K562 (cell line): ENCODE measurements at regions not wholly inside any gene's neighbourhood (a gene's known extent, or its start where the extent isn't known, plus 50 kb on each side); places are given as distances from the start of the nearest gene placed in this dataset.

Source experiments
- ATAC-seq: fragments of 200-7000 bp; cut with Tn5 transposase; 3 replicates; pipeline ENCODE4 v1.9.1; 2020; ENCODE audit warnings: moderate library complexity
- BruUV-seq: library from RNA; stranded (reverse); fragments of 400-500 nt; replicated peaks from 2 replicates; lab custom pipeline; 2021; lab: Mats Ljungman, UMichigan
- CTCF ChIA-PET: fragments of 300-600 bp; formaldehyde crosslinking; extraction: SDS; loops from one replicate; lab custom pipeline; 2021; ENCODE audit warnings: low intra/inter-chr PET ratio; lab: Yijun Ruan, JAX
- POLR2A ChIA-PET: fragments of 300-600, 350-650 bp; sonication (Branson Sonifier 250); formaldehyde crosslinking; extraction: SDS; loops from one replicate; lab custom pipeline; 2021; ENCODE audit warnings: antibody characterized with exemption, inconsistent platforms; lab: Yijun Ruan, JAX
- DNase-seq, 4 experiments: peaks; one replicate each; pipeline versions ENCODE4 v3.0.0 to v3.0.0-alpha.2; 2011 to 2018; ENCODE audit warnings: low spot score in 3 of 4, mixed read lengths in 3 of 4; ENCODE audit errors: extremely low read depth in 1 of 4
- FAIRE-seq: peaks from 2 replicates; lab custom pipeline; 2011; peaks lifted over from hg19 to GRCh38; lab: Jason Lieb, UNC
- H2AFZ ChIP-seq: 2 replicates; pipeline ENCODE4 v1.6.0; 2011; ENCODE audit warnings: low read depth, low read length, control low read depth, inconsistent platforms
- H3K27ac ChIP-seq: fragments of 200-600 bp; 3 replicates; pipeline ENCODE4 v1.8.0; 2011; ENCODE audit warnings: low read depth, mild to moderate bottlenecking, control low read depth, inconsistent platforms, low read length, moderate library complexity, mixed read lengths; ENCODE audit errors: extremely low read depth
- H3K27me3 ChIP-seq, 2 experiments: fragments of 300-600 bp in 1 of 2; 2 replicates in 1 of 2; 3 replicates in 1 of 2; pipeline versions ENCODE4 v1.6.0 to v1.8.0; 2011; ENCODE audit warnings: inconsistent platforms in 2 of 2, low read length in 2 of 2, mild to moderate bottlenecking in 1 of 2, mixed read lengths in 1 of 2, moderate library complexity in 1 of 2; ENCODE audit not compliant: control insufficient read depth in 2 of 2, insufficient read depth in 2 of 2
- H3K36me3 ChIP-seq: fragments of 300-600 bp; 3 replicates; pipeline ENCODE4 v1.8.0; 2011; ENCODE audit warnings: mild to moderate bottlenecking, low read length, inconsistent platforms; ENCODE audit not compliant: control insufficient read depth, insufficient read depth
- H3K4me1 ChIP-seq, 2 experiments: fragments of 200-600 bp in 1 of 2; replicated peaks in 1 of 2; 2 replicates in 1 of 2; 3 replicates in 1 of 2; pipeline versions ENCODE4 v1.5.1 to v1.8.0; 2011; ENCODE audit warnings: inconsistent platforms in 2 of 2, low read length in 2 of 2, mild to moderate bottlenecking in 1 of 2, mixed read lengths in 1 of 2, moderate library complexity in 1 of 2; ENCODE audit not compliant: control insufficient read depth in 2 of 2, insufficient read depth in 2 of 2
- H3K4me2 ChIP-seq: 2 replicates; pipeline ENCODE4 v1.6.1; 2011; ENCODE audit warnings: low read length, control low read depth, inconsistent platforms, mixed read lengths; ENCODE audit not compliant: insufficient read depth
- H3K4me3 ChIP-seq: fragments of 200-600 bp; sonication (generic), shearing (Covaris generic); 2 replicates; pipeline ENCODE4 v1.5.1; 2016; ENCODE audit warnings: control low read depth, inconsistent platforms
- H3K79me2 ChIP-seq: fragments of 200-600 bp; 3 replicates; pipeline ENCODE4 v1.8.0; 2011; ENCODE audit warnings: low read length, inconsistent platforms; ENCODE audit not compliant: control insufficient read depth, insufficient read depth
- H3K9ac ChIP-seq, 2 experiments: 2 replicates each; pipeline versions ENCODE4 v1.6.0 to v1.6.1; 2011; ENCODE audit warnings: low read depth in 2 of 2, low read length in 2 of 2, control low read depth in 1 of 2, inconsistent platforms in 1 of 2, mild to moderate bottlenecking in 1 of 2, mixed read lengths in 1 of 2; ENCODE audit not compliant: insufficient read depth in 1 of 2
- H3K9me1 ChIP-seq: one replicate; pipeline ENCODE4 v1.6.0; 2011; ENCODE audit warnings: inconsistent platforms, mild to moderate bottlenecking, low read length, moderate library complexity; ENCODE audit not compliant: control insufficient read depth, insufficient read depth
- H3K9me3 ChIP-seq: replicated peaks from 2 replicates; pipeline ENCODE4 v1.5.1; 2011; ENCODE audit warnings: low read depth, low read length, inconsistent platforms; ENCODE audit not compliant: control insufficient read depth, insufficient read depth
- H4K20me1 ChIP-seq: replicated peaks from 2 replicates; pipeline ENCODE4 v1.6.1; 2011; ENCODE audit warnings: low read length, inconsistent platforms, mixed read lengths; ENCODE audit not compliant: control insufficient read depth, insufficient read depth
- ASH1L ChIP-seq: fragments of 450-650 bp; IDR thresholded peaks from 2 replicates; pipeline ENCODE4 v1.6.1; 2018; ENCODE audit warnings: borderline replicate concordance, mild to moderate bottlenecking, low read depth; ENCODE audit not compliant: partially characterized antibody
- HNRNPUL1 ChIP-seq: fragments of 200-400 bp; formaldehyde crosslinking; IDR thresholded peaks from 2 replicates; pipeline ENCODE4 v1.6.1; 2017; ENCODE audit warnings: low read length
- MAFG ChIP-seq: fragments of 450-650 bp; conservative IDR thresholded peaks from 2 replicates; pipeline ENCODE4 v1.6.1; 2016; ENCODE audit warnings: missing genetic modification characterization, missing compliant biosample characterization
- MED1 ChIP-seq: sonication (generic); formaldehyde crosslinking; IDR thresholded peaks from 2 replicates; pipeline ENCODE4 v1.8.1; 2023; ENCODE audit warnings: missing genetic modification reagents, borderline replicate concordance
- MXI1 ChIP-seq: IDR thresholded peaks from 2 replicates; pipeline ENCODE4 v1.6.1; 2011; ENCODE audit warnings: low read depth, mild to moderate bottlenecking, improper control_type of control experiment, low read length
- RAD51 ChIP-seq: fragments of 450-650 bp; IDR thresholded peaks from 2 replicates; pipeline ENCODE4 v1.7.1; 2016; ENCODE audit warnings: low read depth, mild to moderate bottlenecking, borderline replicate concordance
- ZNF785 ChIP-seq: fragments of 250-450 bp; sonication (Bioruptor Pico); IDR thresholded peaks from 2 replicates; pipeline ENCODE4 v1.4.0; 2020; ENCODE audit warnings: mild to moderate bottlenecking
- WGBS: fragments of 100-300 bp; shearing (Covaris generic); methylation state at CpG from one replicate; pipeline ENCODE4 v1.1.6; 2016; ENCODE audit warnings: low coverage, mixed read lengths; ENCODE audit not compliant: insufficient coverage; ENCODE audit errors: missing lambda C conversion rate; 5-methylcytosine and 5-hydroxymethylcytosine counted together
- in situ Hi-C: fragments of 300-500 bp; cut with MboI; formaldehyde crosslinking; loops from 4 replicates; pipeline ENCODE4 v1.15.0; 2018; ENCODE audit warnings: inconsistent platforms, mixed read lengths
- intact Hi-C: fragments of 100-400 bp; cut with micrococcal nuclease; formaldehyde crosslinking; loops from 2 replicates; pipeline ENCODE4 v1.14.2; 2022
- TF ChIP-seq, protein P1 (sequence below): sonication (generic); formaldehyde crosslinking; IDR thresholded peaks from 2 replicates; pipeline ENCODE4 v1.8.1; 2023; ENCODE audit warnings: mild to moderate bottlenecking, missing genetic modification reagents, moderate library complexity
- TF ChIP-seq, protein P2 (sequence below): fragments of 250-450 bp; sonication (Bioruptor Pico); IDR thresholded peaks from 2 replicates; pipeline ENCODE4 v1.5.0; 2020; ENCODE audit warnings: mild to moderate bottlenecking

DNA sequence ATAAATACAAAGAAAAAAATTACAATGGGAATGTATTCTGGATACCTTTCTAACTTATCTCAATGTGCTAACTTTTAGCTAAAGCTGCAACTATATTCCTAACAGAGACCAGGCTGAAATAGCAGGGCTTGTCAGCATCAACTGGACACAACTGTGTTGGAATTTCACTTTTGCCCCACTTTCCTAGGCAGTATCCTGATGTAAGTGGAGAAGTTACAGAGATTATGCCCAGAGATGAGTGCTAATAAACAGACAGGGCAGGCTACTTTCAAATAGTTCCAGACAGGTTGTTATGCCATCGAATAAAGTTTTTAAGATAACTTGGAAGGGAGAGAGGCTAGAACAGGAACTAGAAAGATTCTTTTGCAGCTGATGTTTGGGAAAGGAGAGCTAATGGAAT, 201.9 kb downstream of the KCTD12 start:
- no peaks in the 10 kb centered on the region for H3K9me3 ChIP-seq
- no peaks in the 10 kb centered on the region for H3K36me3 ChIP-seq
- no peak for TF ChIP-seq HNRNPUL1
- TF ChIP-seq RAD51: no peak
- TF ChIP-seq, protein P1, sequence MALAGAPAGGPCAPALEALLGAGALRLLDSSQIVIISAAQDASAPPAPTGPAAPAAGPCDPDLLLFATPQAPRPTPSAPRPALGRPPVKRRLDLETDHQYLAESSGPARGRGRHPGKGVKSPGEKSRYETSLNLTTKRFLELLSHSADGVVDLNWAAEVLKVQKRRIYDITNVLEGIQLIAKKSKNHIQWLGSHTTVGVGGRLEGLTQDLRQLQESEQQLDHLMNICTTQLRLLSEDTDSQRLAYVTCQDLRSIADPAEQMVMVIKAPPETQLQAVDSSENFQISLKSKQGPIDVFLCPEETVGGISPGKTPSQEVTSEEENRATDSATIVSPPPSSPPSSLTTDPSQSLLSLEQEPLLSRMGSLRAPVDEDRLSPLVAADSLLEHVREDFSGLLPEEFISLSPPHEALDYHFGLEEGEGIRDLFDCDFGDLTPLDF (CRISPR knock-in tag): no peak
- TF ChIP-seq, protein P2, sequence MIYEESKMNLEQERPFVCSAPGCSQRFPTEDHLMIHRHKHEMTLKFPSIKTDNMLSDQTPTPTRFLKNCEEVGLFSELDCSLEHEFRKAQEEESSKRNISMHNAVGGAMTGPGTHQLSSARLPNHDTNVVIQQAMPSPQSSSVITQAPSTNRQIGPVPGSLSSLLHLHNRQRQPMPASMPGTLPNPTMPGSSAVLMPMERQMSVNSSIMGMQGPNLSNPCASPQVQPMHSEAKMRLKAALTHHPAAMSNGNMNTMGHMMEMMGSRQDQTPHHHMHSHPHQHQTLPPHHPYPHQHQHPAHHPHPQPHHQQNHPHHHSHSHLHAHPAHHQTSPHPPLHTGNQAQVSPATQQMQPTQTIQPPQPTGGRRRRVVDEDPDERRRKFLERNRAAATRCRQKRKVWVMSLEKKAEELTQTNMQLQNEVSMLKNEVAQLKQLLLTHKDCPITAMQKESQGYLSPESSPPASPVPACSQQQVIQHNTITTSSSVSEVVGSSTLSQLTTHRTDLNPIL: no peak
- TF ChIP-seq MED1 (CRISPR knock-in tag): no peak
- TF ChIP-seq ASH1L: no peak
- TF ChIP-seq ZNF785 (CRISPR knock-in tag): no peak
- no peak for TF ChIP-seq MXI1
- no peak for TF ChIP-seq MAFG (tag)
- in situ Hi-C loops: no loop called here
- H3K9ac ChIP-seq: no peak overlapping the region
- H3K4me2 ChIP-seq: no peak overlapping the region
- no TSS peak for BruUV-seq
- H3K79me2 ChIP-seq: no peaks in the 10 kb centered on the region
- no peak for FAIRE-seq
- DNase-seq: no peak
- H3K9me1 ChIP-seq: no peaks in the 10 kb centered on the region
- intact Hi-C loops: no loop called here
- no peaks in the 10 kb centered on the region for H4K20me1 ChIP-seq
- WGBS: 0% methylated on average over 1 of the region's 1 CpG
- no peak overlapping the region for H3K4me3 ChIP-seq
- ChIA-PET POLR2A (no interaction called here), CTCF (no interaction called here)
- ATAC-seq: no peak
- no peaks in the 10 kb centered on the region for H3K27me3 ChIP-seq
- H3K4me1 ChIP-seq: no peaks in the 10 kb centered on the region; a peak in 1 of 5 replicates
- H2AFZ ChIP-seq: no peak overlapping the region
- H3K27ac ChIP-seq: no peak overlapping the region
